GM18511 (cell line): ENCODE measurements at regions not wholly inside any gene's neighbourhood (a gene's known extent, or its start where the extent isn't known, plus 50 kb on each side); places are given as distances from the start of the nearest gene placed in this dataset.

ENCODE experiments used
- ATAC-seq: cut with Tn5 transposase; IDR thresholded peaks from one replicate; pipeline ENCODE4 v1.9.1; 2021; ENCODE audit warnings: mild to moderate bottlenecking, moderate library complexity; ENCODE audit not compliant: unreplicated experiment

DNA sequence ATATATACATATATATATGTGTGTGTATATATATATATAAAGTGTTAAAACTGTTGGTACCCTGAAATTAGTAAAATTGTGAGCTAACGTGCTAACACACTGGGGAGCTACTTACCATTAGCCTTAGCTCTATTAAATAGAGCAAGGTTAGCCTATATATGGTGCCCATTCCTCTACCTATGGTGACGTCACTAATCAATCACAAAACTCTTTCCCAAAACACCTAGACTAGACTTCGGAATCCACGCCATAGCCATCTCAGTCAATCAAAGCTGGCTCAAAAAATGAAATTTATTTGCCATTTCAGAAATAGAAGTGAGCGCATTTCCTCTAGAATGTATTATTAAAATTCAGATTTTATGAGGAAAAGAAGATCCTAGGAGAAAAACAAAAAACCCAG is 229.0 kb upstream of the TENM3 start:
- ATAC-seq = no peak

DNA sequence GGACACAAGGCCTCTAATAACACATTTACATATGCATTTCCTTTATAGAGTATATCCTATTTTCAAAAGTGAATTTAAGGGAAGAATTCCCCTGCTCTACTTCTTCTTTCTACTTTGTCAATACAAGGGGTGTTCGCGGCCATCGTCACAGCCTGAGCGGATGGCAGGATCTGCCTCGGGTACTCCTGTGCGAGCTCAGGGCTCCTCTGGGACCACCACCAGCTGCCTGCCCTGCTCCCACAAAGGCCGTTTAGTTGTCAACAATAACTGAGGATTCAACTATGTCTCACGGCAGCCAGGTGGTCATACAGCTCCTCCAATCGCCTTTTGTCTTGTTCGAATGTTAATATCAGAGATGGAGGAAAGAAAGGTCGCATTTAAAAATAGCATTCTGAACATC is 228.2 kb upstream of the TENM3 start:
- no peak for ATAC-seq

DNA sequence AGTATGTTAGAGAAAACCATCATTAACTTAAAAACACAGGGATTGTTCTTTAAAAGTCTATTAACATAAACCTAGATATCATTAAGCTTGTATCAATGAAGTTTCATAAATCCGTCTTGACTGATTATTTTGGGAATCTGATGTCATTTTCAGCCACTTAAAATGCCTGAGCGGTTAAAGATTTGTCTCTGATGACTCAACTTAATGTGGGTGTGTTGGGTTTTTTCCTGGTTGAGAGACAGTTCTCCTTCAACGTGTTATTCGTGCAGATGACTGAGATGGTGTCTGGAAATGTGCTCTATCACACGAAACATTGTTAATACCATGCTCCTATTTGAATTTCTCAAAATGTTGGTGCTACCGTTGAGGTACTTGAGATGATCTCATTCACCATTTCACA is 227.3 kb upstream of the TENM3 start:
- no peak for ATAC-seq

DNA sequence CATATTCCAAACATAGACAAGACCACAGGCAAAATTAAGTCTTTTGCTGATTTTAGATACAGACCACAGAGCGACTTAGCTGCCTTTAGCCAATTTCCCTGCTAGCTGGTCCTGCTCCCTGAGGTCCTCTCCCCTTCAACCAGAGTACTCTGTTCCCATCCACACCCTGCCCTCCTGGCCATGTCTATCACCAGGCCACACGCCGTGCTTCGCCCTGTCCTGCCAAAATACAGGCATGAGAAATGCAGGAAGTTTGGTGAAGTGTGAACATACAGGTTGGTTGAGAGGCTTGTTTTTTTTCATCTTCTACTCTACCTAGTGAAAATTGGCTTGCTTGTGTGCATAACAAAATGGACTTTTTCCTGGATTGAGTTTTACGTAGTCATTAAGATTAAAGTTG is 226.2 kb upstream of the TENM3 start:
- no peak for ATAC-seq

DNA sequence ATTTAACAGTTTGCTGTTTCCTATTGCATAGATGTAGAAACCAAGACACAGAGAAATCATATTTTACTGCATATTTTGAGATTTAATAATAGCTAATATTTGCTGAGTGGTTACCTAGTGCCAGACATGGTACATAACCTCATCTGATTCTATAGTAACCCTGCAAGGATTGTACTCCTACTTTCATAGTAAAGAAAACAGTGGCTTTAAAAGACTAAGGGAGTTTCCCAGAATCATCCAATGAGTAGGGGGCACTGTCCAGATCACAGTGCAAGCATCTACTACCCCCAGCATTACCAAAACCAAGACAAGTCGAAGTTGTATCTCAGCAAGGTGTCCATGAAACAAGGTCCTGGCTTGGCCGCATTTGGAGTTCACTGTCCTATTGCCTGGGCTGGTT is 224.5 kb upstream of the TENM3 start:
- peak; percentile 58 for ATAC-seq

DNA sequence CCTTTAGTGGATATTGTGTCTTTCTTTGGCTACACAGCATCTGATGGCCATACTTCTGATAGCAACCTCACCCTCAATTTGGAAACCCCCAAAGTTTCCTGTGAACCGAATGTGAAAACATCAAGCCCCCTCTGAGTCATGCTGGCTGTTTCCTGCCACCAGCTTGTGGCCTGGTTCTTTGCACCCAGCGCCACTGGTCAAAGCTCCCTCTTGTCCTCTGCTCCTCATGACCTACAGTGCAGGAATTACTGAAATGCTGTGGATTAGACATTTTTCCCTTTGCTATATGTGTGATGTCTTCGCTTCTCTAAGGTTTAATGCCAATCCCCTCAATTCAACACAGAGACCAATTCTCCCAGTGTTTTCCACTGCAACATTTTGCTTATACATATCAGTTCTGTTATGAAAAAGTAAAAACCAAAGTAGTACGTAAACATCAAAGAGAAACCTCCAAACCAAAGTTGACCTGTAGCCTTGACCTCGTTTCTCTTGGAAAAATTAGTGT is 224.0 kb upstream of the TENM3 start:
- peak; percentile 90 for ATAC-seq

DNA sequence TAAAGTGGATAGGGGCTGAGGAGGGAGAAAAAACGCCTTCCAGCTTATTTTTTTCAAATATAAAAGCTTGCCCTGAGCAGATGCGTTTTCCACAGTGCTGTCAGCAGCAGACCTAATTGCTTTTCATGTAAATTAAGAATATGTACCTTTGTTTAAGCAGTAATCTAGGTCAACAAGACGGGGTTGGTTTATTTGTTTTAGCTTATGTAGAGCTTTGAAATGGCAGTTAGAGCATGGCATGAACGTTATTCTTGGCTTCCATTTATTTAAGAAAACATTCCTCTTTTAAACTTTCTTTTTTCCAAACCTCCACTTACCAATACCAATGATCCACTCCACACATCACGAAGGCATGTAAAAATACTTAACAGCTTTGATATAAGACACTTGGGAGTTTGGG is 220.3 kb upstream of the TENM3 start:
- ATAC-seq = no peak

DNA sequence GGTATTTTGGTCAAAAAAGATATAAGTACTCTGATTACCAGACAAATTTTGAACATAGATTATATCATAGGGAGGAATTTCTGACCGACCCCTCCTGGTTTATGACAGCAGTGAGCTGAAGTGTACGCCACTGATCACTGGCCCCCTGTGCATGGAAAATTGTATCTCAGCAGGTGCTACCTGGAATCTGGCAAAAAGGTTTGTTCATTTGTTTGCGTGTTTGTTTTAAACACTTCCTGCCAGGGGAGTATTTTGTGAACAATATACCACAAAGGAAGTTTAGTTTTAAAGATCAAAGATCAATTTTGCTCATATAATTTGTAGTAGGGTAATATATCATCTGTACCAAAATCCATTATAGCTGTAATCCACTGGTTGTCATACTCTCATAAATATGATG is 219.7 kb upstream of the TENM3 start:
- no peak for ATAC-seq

DNA sequence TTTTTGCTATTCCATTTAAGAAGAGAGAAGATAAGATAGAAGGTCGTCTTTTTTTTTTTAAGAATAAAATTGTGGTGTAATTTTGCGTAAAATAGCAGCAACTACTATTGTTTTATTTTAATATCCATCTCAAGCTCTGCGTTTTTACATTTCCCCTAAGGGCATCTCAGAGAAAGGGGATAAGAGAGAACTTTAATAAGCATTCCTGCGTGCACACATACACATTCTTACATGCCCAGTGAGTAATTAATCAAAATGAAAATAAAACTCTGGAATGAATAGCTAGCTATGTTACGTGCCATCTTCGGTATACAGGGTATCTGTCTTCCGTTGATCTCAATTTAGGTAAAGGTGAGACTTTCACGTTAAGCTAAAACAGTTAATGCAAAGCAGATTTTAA is 200.3 kb upstream of the TENM3 start:
- no peak for ATAC-seq

DNA sequence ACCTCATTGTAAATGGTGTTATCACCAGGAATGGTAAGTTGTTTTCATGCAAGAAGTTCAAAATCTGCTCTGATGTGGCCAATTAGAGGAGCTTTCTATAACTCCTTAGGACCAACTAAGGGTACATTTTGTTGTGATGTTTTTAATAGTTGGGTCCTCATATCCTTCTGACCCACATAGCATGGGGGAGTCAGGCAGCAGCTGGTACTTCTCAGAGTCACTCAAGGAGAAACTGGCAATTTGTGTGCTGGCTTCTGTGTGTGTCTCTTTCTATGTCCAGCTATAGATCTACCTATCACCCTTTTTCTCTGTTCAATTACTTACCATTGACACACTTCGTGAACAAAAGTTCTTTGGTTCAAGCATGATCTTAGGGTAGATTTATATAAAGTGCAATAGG is 194.3 kb upstream of the TENM3 start:
- ATAC-seq = no peak

DNA sequence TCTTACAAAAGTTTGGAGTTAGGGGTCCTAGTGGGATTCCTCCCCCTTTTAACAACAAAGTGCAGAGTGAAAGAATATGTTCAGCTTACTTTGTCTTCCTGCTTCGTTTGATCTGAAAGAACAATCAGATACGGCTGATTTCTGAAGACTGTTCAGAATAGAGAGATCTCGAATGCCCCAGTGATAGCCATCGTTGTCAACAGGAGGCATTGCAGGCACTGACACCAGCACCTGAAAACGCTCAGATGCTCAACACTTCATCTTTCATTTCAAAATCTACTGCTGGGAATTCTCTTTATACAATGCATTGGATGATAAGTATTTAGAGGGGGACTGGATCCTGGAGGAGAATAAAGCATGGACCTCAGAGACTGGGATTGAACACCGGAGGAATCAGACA is 186.3 kb upstream of the TENM3 start:
- ATAC-seq = no peak

DNA sequence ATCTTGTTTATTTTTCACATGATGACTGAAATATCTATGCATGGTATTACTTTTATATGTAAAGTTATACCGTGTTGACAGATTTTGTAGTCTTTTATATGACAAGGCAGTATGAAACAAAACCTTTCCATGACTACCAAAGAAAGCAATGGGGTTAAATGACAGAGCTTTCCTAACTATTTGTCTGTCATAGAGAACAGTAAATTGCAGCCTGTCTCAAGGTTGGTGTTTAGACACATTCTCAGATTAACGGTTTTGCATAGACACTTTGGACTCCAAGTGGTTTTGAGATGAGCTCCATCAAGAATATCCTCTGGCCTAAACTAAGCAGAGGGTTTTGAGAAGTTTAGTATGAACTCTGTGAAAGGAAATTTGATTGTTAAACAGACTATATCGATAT is 180.7 kb upstream of the TENM3 start:
- ATAC-seq = no peak

DNA sequence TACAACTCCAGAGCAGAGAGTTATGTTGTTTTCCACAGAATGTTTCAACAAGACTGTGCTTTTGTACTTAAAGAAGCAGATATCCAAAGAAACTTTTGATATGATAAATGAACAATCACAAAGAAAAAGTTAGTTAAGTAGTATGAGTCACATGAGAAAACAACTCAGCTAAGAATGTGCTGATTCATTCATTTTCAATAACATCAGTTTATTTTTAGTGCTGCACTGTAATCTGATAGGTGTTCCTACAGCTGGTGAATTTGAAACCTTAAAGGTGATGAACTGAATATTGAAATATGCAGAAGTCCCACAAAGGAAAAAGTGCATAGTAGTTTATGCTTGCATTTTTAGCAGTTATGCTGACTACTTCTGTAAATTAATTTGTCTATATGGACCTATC is 180.3 kb upstream of the TENM3 start:
- no peak for ATAC-seq

DNA sequence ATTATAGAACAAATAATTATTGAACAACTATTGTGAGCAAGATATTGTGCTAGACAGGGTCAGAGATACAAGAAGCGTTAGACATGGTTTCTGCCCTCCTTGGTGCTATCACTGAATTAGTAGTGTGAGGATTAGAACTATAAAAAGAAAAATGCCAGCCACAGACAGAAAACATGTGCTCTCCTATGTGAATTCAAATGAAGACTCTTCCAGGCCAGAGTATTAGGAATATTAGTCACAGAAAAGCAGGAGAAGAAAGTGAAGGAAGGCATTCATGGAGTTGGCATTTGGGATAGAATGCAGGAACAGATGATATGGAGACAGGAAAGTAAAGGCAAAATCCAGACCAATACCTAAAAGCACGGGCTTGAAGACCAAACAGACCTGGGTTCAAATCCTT is 179.6 kb upstream of the TENM3 start:
- no peak for ATAC-seq

DNA sequence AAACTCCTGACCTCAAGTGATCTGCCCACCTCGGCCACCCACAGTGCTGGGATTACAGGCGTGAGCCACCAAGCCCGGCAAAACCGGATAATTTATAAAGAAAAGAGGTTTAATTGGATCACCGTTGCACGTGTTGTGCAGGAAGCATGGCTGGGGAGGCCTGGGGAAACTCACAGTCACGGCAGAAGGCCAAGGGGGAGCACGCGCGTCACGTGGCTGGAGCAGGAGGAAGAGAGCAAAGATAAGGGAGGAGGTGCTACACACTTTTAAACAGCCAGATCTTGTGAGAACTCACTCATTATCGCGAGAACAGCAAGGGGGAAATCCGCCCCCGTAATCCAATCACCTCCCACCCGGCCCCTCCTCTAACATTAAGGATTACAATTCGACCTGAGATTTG is 177.9 kb upstream of the TENM3 start:
- no peak for ATAC-seq

DNA sequence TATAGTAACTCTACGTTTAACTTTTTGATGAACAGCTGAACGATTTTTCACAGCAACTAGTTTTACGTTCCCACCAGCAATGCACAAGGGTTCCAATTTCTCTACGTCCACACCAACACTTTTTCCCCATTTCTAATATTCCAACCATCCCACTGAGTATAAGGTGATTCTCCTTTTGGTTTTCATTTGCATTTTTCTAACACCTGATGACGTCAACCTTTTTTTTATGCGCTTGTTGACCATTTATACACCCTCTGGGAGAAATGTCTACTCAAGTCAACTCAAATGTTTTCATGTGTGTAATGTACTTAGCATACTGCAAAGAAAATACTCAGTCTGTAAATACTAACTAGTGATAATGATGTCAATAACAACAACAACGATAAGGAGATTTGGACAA is 177.2 kb upstream of the TENM3 start:
- no peak for ATAC-seq

DNA sequence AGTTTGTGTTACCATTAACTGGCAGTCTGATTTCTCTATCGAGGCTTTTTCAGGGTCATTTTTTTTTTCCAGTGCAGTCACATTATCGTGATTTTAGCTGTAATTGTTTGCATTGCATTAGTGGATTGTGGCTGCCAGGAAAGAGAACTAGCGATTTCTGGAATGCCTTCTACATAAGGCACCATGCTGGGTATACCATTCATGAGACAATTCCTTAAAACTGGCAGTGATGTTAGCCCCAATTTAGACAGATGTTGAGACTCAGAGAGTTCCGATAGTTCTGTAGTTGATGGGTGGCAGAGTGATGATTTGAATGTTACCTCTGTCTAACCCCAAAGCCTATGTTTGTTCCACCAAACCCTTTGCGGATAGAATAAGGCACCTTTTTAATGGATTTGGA is 175.4 kb upstream of the TENM3 start:
- ATAC-seq = no peak

DNA sequence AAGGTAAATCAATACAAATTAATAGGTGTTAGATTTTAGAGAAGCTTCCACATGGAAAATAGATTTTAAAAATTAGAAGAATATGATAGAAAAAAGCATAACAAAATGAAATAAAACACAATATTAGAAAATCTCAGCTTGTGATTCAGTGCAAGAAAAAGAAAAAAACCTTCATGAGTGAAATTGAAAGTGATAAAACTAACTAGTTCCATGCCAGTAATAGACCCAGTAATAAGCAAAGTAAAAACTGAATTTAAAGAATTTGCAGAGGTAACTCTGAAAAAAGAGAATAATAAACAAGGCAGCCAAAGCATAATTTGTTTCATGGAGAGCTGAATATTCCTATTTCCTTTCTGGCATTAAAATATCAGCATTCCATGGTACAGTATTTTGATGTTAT is 174.3 kb upstream of the TENM3 start:
- no peak for ATAC-seq

DNA sequence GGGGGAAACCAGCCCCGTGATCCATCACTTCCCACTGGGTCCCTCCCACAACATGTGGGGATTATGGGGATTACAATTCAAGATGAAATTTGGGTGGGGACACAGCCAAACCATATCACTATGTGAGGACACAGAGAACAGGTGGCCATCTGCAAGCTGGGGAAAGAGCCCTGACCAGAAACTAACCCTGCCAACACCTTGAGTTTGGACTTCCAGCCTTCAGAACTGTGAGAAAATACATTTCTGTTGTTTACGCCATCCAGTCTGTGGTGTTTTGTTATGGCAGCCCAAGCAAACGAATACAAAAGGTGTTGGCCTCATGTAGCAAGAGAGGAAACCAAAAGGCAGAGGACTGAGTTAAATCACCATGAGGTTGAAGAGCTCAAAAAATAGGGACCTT is 169.9 kb upstream of the TENM3 start:
- ATAC-seq = no peak

DNA sequence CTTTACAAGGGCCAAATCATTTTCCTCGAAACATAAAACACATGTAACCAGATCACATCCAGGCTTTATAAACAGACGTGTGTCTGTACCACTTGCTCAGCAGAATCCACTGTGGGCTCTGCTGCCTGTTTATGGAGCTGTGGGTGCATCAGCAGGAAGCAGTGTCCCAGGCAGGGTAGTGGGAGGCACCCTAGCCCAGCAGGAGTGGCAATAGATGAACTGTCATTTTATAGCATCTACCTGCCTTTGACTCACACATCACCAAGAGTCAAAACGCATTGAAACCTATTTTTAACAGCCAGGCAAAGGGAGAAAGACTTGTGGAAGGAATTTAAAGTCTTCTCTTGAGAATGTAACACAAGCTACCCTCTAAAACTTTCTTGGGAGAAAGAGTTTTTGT is 169.1 kb upstream of the TENM3 start:
- ATAC-seq = no peak

DNA sequence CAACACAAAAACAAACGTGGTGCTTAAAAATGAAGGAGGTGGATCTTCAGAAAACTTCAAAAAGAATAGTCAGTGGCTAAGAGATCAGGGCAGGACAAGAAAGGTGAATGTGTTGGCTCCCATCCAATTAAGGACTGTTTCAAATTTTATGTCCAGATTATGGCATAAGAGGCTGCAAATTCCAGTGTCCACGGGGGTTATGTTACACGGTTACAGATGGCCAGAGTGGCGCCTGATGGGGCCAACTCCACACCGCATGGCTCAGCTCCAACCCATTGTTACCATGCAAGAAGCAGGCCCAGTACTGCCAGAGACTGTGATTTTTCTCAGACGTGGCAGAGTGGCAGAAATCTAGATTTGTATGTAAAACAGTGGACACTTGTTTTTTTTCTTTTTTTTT is 168.4 kb upstream of the TENM3 start:
- ATAC-seq = no peak

DNA sequence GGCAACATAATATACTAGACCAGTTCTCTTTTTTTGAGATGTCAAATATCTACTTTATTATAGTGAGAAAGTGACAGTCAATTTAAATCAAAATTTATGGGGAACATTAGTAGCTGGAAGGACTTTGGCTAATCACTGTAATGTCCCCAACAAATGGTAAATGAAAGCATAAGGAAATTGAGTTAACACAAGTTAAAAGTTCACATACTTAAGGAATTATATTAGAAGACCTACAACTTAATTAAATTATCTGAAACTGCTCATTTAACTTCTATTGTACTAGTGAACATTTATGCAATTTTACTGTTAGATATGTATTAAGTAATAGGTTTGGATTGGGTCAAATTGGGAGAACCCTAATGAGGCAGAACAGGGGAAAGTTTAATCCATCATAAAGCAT is 160.3 kb upstream of the TENM3 start:
- no peak for ATAC-seq

DNA sequence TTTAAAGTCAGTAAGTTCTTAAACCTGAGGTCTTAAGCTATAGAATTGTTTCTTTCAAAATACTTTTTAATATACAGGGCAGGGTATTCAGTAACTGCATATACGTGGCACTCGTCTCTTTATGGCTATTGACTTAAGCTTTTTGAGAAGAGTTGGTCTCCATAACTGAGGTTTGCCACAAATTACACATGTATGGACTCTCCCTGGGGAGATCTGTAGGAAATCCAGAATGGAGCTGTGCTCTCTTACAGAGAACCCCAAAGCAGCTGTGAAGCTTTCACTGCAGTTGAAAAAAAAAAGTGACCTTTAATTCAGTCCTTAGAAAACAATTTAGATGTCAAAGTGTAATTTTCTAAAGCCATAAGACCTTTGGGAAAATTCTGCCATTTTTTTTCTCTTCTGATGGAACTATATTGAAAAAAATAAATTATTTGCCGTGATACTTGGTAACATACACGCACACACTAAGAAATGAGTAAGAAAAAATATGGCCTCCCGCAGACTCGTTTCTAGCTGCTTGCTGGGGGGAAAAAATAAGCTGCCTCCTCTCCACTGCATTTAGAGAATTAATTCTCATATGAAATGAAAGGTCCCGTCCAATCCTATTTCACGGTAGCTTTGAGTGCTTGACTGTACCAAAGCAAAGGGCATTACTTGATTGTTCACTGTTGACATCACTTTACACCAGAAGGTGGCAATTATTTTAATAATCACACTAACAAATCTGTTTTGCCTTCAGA is 159.4 kb upstream of the TENM3 start:
- no peak for ATAC-seq
